ENCODE measurements at regions not wholly inside any gene's neighbourhood (a gene's known extent, or its start where the extent isn't known, plus 50 kb on each side); places are given as distances from the start of the nearest gene placed in this dataset.

DNA sequence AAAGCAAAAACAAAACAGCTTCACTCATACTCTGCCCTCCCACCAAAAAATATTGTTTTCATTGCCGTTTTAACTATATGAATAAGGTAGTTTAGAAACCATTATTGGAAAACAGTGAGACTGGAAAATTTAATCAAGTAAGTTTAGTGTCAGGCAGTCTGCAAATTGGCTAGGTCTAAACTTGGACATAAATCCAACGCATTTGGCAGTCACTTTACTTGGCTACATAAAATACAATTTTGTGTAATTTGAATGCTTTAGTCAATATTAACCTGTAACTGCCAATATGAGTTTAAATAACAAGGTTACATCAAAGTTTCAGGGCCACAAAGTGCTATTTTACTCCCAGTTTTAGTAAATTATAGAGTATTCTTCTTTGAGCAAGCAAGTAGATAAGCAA, 202.3 kb upstream of the SLC38A2 start:
- Histone ChIP-seq H3K27ac (ENCODE audit: insufficient read depth, low read depth, low read length) (no peak overlapping the region), H3K4me3 (replicated peaks in 1 of 3; ENCODE audit: insufficient read depth in 1 of 3, low read depth in 1 of 3, low read length in 3 of 3) (no peak overlapping the region), H3K79me2 (ENCODE audit: control insufficient read depth, insufficient read depth, low read length) (no peaks in the 10 kb centered on the region), H3K36me3 (ENCODE audit: control insufficient read depth in 2 of 2, extremely low read depth in 1 of 2, insufficient read depth in 2 of 2, low read length in 2 of 2) (no peaks in the 10 kb centered on the region), H3K9ac (replicated peaks; ENCODE audit: extremely low read depth, insufficient read depth, low read length) (no peak overlapping the region), H3K4me2 (ENCODE audit: insufficient read depth, low read length) (no peak overlapping the region), H4K20me1 (replicated peaks; ENCODE audit: control insufficient read depth, extremely low read depth, insufficient read depth, low read length) (no peaks in the 10 kb centered on the region), H3K9me1 (replicated peaks; ENCODE audit: control insufficient read depth, extremely low read depth, insufficient read depth, low read length) (no peaks in the 10 kb centered on the region), H3K27me3 (ENCODE audit: control insufficient read depth in 2 of 2, insufficient read depth in 2 of 2, low read length in 2 of 2) (no peaks in the 10 kb centered on the region), H3K9me3 (replicated peaks; ENCODE audit: control insufficient read depth, insufficient read depth, low read length) (no peaks in the 10 kb centered on the region), H2AFZ (ENCODE audit: low read depth, low read length) (no peak overlapping the region), H3K4me1 (ENCODE audit: control insufficient read depth, extremely low read depth, insufficient read depth, low read length) (no peaks in the 10 kb centered on the region)
- ChIA-PET POLR2A (no interaction called here), CTCF (no interaction called here)
- DNase-seq (ENCODE audit: low read depth, low spot score) = no peak
- intact Hi-C loops (cut with micrococcal nuclease) = no loop called here
- dilution Hi-C loops (cut with MboI; ENCODE audit: extremely low pct_ligation_motif_present, low sequenced_read_pairs) = no loop called here
- TF ChIP-seq, protein P1, sequence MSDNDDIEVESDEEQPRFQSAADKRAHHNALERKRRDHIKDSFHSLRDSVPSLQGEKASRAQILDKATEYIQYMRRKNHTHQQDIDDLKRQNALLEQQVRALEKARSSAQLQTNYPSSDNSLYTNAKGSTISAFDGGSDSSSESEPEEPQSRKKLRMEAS (IDR thresholded peaks at IDR 0.05; ENCODE audit: insufficient read depth, insufficient read length) = no peak
- no peak for TF ChIP-seq MYC (IDR thresholded peaks at IDR 0.05; ENCODE audit: low read depth, low read length)
- no peak for TF ChIP-seq EZH2 (IDR thresholded peaks at IDR 0.05; ENCODE audit: borderline replicate concordance, low read depth, low read length, severe bottlenecking)
- TF ChIP-seq, protein P2, sequence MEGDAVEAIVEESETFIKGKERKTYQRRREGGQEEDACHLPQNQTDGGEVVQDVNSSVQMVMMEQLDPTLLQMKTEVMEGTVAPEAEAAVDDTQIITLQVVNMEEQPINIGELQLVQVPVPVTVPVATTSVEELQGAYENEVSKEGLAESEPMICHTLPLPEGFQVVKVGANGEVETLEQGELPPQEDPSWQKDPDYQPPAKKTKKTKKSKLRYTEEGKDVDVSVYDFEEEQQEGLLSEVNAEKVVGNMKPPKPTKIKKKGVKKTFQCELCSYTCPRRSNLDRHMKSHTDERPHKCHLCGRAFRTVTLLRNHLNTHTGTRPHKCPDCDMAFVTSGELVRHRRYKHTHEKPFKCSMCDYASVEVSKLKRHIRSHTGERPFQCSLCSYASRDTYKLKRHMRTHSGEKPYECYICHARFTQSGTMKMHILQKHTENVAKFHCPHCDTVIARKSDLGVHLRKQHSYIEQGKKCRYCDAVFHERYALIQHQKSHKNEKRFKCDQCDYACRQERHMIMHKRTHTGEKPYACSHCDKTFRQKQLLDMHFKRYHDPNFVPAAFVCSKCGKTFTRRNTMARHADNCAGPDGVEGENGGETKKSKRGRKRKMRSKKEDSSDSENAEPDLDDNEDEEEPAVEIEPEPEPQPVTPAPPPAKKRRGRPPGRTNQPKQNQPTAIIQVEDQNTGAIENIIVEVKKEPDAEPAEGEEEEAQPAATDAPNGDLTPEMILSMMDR (IDR thresholded peaks at IDR 0.05; ENCODE audit: extremely low read depth in 1 of 2, insufficient read depth in 1 of 2, low read depth in 1 of 2, low read length in 2 of 2) = no peak
- TF ChIP-seq GATA2 (IDR thresholded peaks at IDR 0.05; ENCODE audit: insufficient read depth, insufficient read length, low read depth, low read length) = no peak
- TF ChIP-seq JUN (IDR thresholded peaks at IDR 0.05; ENCODE audit: borderline replicate concordance, insufficient read depth, insufficient read length, low read depth) = no peak
- TF ChIP-seq POLR2AphosphoS5 (IDR thresholded peaks at IDR 0.05; ENCODE audit: insufficient read depth, low read depth, low read length) = no peak
- TF ChIP-seq FOS (IDR thresholded peaks at IDR 0.05; ENCODE audit: borderline replicate concordance, insufficient read depth, low read length) = no peak
- TF ChIP-seq POLR2A (IDR thresholded peaks at IDR 0.05; ENCODE audit: low read depth, low read length) = no peak
- FAIRE-seq = no peak
- no TSS peak for BruUV-seq (replicated peaks)

Measured in endothelial cell of umbilical vein (primary cell).